H9 (cell line): ENCODE measurements at regions not wholly inside any gene's neighbourhood (a gene's known extent, or its start where the extent isn't known, plus 50 kb on each side); places are given as distances from the start of the nearest gene placed in this dataset.

Source experiments
- DNase-seq: peaks from one replicate; pipeline ENCODE4 v3.0.0-alpha.2; 2017
- H2AFZ ChIP-seq: one replicate; pipeline ENCODE4 v1.6.1; 2013; ENCODE audit warnings: mild to moderate bottlenecking, low read length, control low read depth, moderate library complexity
- H2AK5ac ChIP-seq: 2 replicates; pipeline ENCODE4 v1.6.1; 2013; ENCODE audit warnings: low read length, control low read depth, mixed read lengths; ENCODE audit not compliant: insufficient read length
- H2BK120ac ChIP-seq: one replicate; pipeline ENCODE4 v1.6.1; 2013; ENCODE audit warnings: low read depth, mild to moderate bottlenecking, low read length, control low read depth, inconsistent platforms; ENCODE audit not compliant: poor library complexity, severe bottlenecking
- H2BK12ac ChIP-seq: 2 replicates; pipeline ENCODE4 v1.6.1; 2013; ENCODE audit warnings: low read length, control low read depth, mixed read lengths, low read depth; ENCODE audit not compliant: insufficient read length
- H2BK15ac ChIP-seq: 2 replicates; pipeline ENCODE4 v1.6.1; 2013; ENCODE audit warnings: low read depth, low read length, control low read depth
- H2BK20ac ChIP-seq: one replicate; pipeline ENCODE4 v1.6.1; 2013; ENCODE audit warnings: low read depth, mild to moderate bottlenecking, low read length, control low read depth, inconsistent platforms; ENCODE audit not compliant: poor library complexity, severe bottlenecking
- H2BK5ac ChIP-seq: 2 replicates; pipeline ENCODE4 v1.6.1; 2013; ENCODE audit warnings: low read length, control low read depth, mixed read lengths; ENCODE audit not compliant: insufficient read length
- H3K14ac ChIP-seq: 2 replicates; pipeline ENCODE4 v1.6.1; 2013; ENCODE audit warnings: low read length, control low read depth; ENCODE audit not compliant: insufficient read depth
- H3K18ac ChIP-seq: 2 replicates; pipeline ENCODE4 v1.6.1; 2013; ENCODE audit warnings: low read depth, mild to moderate bottlenecking, mixed read lengths, low read length, control low read depth; ENCODE audit not compliant: insufficient read length
- H3K23ac ChIP-seq: 2 replicates; pipeline ENCODE4 v1.6.1; 2013; ENCODE audit warnings: low read length, control low read depth, mixed read lengths, low read depth; ENCODE audit not compliant: insufficient read length
- H3K23me2 ChIP-seq: 2 replicates; pipeline ENCODE4 v1.6.1; 2013; ENCODE audit warnings: low read depth, mild to moderate bottlenecking, mixed read lengths, low read length, control low read depth; ENCODE audit not compliant: insufficient read length, poor library complexity, severe bottlenecking
- H3K27ac ChIP-seq: 2 replicates; pipeline ENCODE4 v1.5.1; 2013; ENCODE audit warnings: low read length, control low read depth, mixed read lengths, low read depth; ENCODE audit not compliant: insufficient read length
- H3K27me3 ChIP-seq: 2 replicates; pipeline ENCODE4 v1.6.1; 2013; ENCODE audit warnings: low read length, control low read depth, inconsistent platforms; ENCODE audit not compliant: insufficient read depth
- H3K4ac ChIP-seq: 2 replicates; pipeline ENCODE4 v1.6.1; 2013; ENCODE audit warnings: low read depth, mild to moderate bottlenecking, control low read depth, inconsistent platforms, low read length, moderate library complexity
- H3K4me1 ChIP-seq: 2 replicates; pipeline ENCODE4 v1.6.1; 2013; ENCODE audit warnings: low read length, control low read depth, inconsistent platforms; ENCODE audit not compliant: insufficient read depth
- H3K4me2 ChIP-seq: 2 replicates; pipeline ENCODE4 v1.6.1; 2013; ENCODE audit warnings: low read length, control low read depth, mixed read lengths; ENCODE audit not compliant: insufficient read length, insufficient read depth
- H3K56ac ChIP-seq: 2 replicates; pipeline ENCODE4 v1.6.1; 2013; ENCODE audit warnings: low read depth, mild to moderate bottlenecking, mixed read lengths, low read length, control low read depth; ENCODE audit not compliant: insufficient read length
- H3K79me1 ChIP-seq: 2 replicates; pipeline ENCODE4 v1.6.1; 2013; ENCODE audit warnings: low read depth, mild to moderate bottlenecking, moderate library complexity, low read length, control low read depth, inconsistent platforms; ENCODE audit not compliant: insufficient read depth, poor library complexity, severe bottlenecking
- H3K79me2 ChIP-seq: 2 replicates; pipeline ENCODE4 v1.6.1; 2013; ENCODE audit warnings: low read length, control low read depth, inconsistent platforms; ENCODE audit not compliant: insufficient read depth
- H3K9ac ChIP-seq: 2 replicates; pipeline ENCODE4 v1.6.1; 2013; ENCODE audit warnings: low read length, control low read depth, mixed read lengths; ENCODE audit not compliant: insufficient read length; ENCODE audit errors: extremely low read depth
- H3K9me3 ChIP-seq: one replicate; pipeline ENCODE4 v1.6.1; 2013; ENCODE audit warnings: low read depth, low read length, inconsistent platforms; ENCODE audit not compliant: control insufficient read depth
- H3T11ph ChIP-seq: one replicate; pipeline ENCODE4 v1.6.1; 2013; ENCODE audit warnings: mild to moderate bottlenecking, low read length, control low read depth, inconsistent platforms
- H4K20me1 ChIP-seq: one replicate; pipeline ENCODE4 v1.6.1; 2013; ENCODE audit not compliant: control insufficient read depth, insufficient read length, insufficient read depth
- H4K5ac ChIP-seq: 2 replicates; pipeline ENCODE4 v1.6.1; 2013; ENCODE audit warnings: low read depth, mild to moderate bottlenecking, mixed read lengths, low read length, control low read depth; ENCODE audit not compliant: insufficient read length
- H4K8ac ChIP-seq: replicated peaks from 2 replicates; pipeline ENCODE4 v1.6.1; 2013; ENCODE audit warnings: low read length, control low read depth, mixed read lengths, low read depth; ENCODE audit not compliant: insufficient read length
- H4K91ac ChIP-seq: 2 replicates; pipeline ENCODE4 v1.6.1; 2013; ENCODE audit warnings: low read depth, mild to moderate bottlenecking, moderate library complexity, mixed read lengths, low read length, control low read depth; ENCODE audit not compliant: insufficient read length
- H3K27ac Mint-ChIP-seq, 3 experiments: 2 replicates in 2 of 3; 3 replicates in 1 of 3; pipeline ENCODE4 v1.8.0; 2020 to 2021; ENCODE audit warnings: mixed read lengths in 3 of 3, mild to moderate bottlenecking in 1 of 3, moderate library complexity in 1 of 3
- H3K27me3 Mint-ChIP-seq: 2 replicates; pipeline ENCODE4 v1.8.0; 2021; ENCODE audit warnings: low read depth, mild to moderate bottlenecking, moderate library complexity, mixed read lengths
- H3K36me3 Mint-ChIP-seq, 3 experiments: 2 replicates in 2 of 3; 3 replicates in 1 of 3; pipeline ENCODE4 v1.8.0; 2020 to 2021; ENCODE audit warnings: low read depth in 3 of 3, mixed read lengths in 3 of 3; ENCODE audit not compliant: insufficient read depth in 1 of 3
- H3K4me1 Mint-ChIP-seq, 2 experiments: 2 replicates each; pipeline ENCODE4 v1.8.0; 2020; ENCODE audit warnings: mixed read lengths in 2 of 2
- H3K4me3 Mint-ChIP-seq, 2 experiments: 2 replicates in 1 of 2; 3 replicates in 1 of 2; pipeline ENCODE4 v1.8.0; 2020 to 2021; ENCODE audit warnings: mild to moderate bottlenecking in 2 of 2, mixed read lengths in 2 of 2, moderate library complexity in 1 of 2
- H3K9me3 Mint-ChIP-seq, 2 experiments: 2 replicates in 1 of 2; 3 replicates in 1 of 2; pipeline ENCODE4 v1.8.0; 2020; ENCODE audit warnings: mild to moderate bottlenecking in 2 of 2, mixed read lengths in 2 of 2, moderate library complexity in 1 of 2
- WGBS: extraction: QIAGEN DNeasy Blood & Tissue Kit; methylation state at CpG from one replicate; pipeline ENCODE4 v1.1.7; 2013; ENCODE audit warnings: missing lambda C conversion rate, low lambda C conversion rate, mixed read lengths; ENCODE audit not compliant: insufficient read length; ENCODE audit errors: extremely low coverage; 5-methylcytosine and 5-hydroxymethylcytosine counted together
- TF ChIP-seq, protein P1 (sequence below): fragments of 200-600 bp; sonication (generic); conservative IDR thresholded peaks from 3 replicates; pipeline ENCODE4 v1.8.0; 2021; ENCODE audit warnings: antibody characterized with exemption, mild to moderate bottlenecking

- H3K4me1 ChIP-seq, result no peaks in the 10 kb centered on the region
- H2AFZ ChIP-seq, result no peak overlapping the region
- no peak overlapping the region for H3K27ac ChIP-seq
- no peak overlapping the region for H3K23ac ChIP-seq
- H3K27me3 Mint-ChIP-seq, result peaks cover 4% of the 10 kb centered on the region
- peaks cover 0 to 3% of the 10 kb centered on the region in 2 experiments; a peak in 1 of 5 replicates for H3K9me3 Mint-ChIP-seq
- TF ChIP-seq, protein P1, sequence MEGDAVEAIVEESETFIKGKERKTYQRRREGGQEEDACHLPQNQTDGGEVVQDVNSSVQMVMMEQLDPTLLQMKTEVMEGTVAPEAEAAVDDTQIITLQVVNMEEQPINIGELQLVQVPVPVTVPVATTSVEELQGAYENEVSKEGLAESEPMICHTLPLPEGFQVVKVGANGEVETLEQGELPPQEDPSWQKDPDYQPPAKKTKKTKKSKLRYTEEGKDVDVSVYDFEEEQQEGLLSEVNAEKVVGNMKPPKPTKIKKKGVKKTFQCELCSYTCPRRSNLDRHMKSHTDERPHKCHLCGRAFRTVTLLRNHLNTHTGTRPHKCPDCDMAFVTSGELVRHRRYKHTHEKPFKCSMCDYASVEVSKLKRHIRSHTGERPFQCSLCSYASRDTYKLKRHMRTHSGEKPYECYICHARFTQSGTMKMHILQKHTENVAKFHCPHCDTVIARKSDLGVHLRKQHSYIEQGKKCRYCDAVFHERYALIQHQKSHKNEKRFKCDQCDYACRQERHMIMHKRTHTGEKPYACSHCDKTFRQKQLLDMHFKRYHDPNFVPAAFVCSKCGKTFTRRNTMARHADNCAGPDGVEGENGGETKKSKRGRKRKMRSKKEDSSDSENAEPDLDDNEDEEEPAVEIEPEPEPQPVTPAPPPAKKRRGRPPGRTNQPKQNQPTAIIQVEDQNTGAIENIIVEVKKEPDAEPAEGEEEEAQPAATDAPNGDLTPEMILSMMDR, result no peak
- no peaks in the 10 kb centered on the region for H3K79me1 ChIP-seq
- no peak overlapping the region for H3K56ac ChIP-seq
- H3K27me3 ChIP-seq, result no peaks in the 10 kb centered on the region
- no peak overlapping the region for H2BK20ac ChIP-seq
- no peak overlapping the region for H3T11ph ChIP-seq
- H3K79me2 ChIP-seq, result no peaks in the 10 kb centered on the region
- H3K4me1 Mint-ChIP-seq, result peaks cover 3 to 4% of the 10 kb centered on the region in 2 experiments; a peak in 2 of 4 replicates
- no peak overlapping the region for H3K18ac ChIP-seq
- no peaks in the 10 kb centered on the region for H3K36me3 Mint-ChIP-seq
- H2BK12ac ChIP-seq, result no peak overlapping the region
- no peak overlapping the region for H4K8ac ChIP-seq
- H3K14ac ChIP-seq, result no peak overlapping the region
- no peak overlapping the region for H3K4ac ChIP-seq
- H2BK15ac ChIP-seq, result no peak overlapping the region
- no peaks in the 10 kb centered on the region for H3K23me2 ChIP-seq
- H2BK5ac ChIP-seq, result no peak overlapping the region
- no peak overlapping the region for H3K4me3 Mint-ChIP-seq
- H3K27ac Mint-ChIP-seq, result no peak overlapping the region
- no peak overlapping the region for H3K9ac ChIP-seq
- no peak overlapping the region for H3K4me2 ChIP-seq
- no peak overlapping the region for H4K5ac ChIP-seq
- H2BK120ac ChIP-seq, result no peak overlapping the region
- H3K9me3 ChIP-seq, result no peaks in the 10 kb centered on the region
- no peak overlapping the region for H4K91ac ChIP-seq
- H2AK5ac ChIP-seq, result no peak overlapping the region
- no CpG with 5 or more reads among the region's 2 CpGs for WGBS
- no peak for DNase-seq
- no peaks in the 10 kb centered on the region for H4K20me1 ChIP-seq
Observed at GRCh38 chr9:90706230-90706629, 63.6 kb upstream of the DIRAS2 start.
